KMS-11 (cell line): ENCODE measurements at regions not wholly inside any gene's neighbourhood (a gene's known extent, or its start where the extent isn't known, plus 50 kb on each side); places are given as distances from the start of the nearest gene placed in this dataset.

Experiments
- H2AFZ ChIP-seq: fragments of 200-600 bp; sonication (generic); 2 replicates; pipeline ENCODE4 v1.6.1; 2016; ENCODE audit warnings: antibody characterized with exemption, mixed run types, low read depth
- H3K27ac ChIP-seq: fragments of 200-600 bp; sonication (generic); 2 replicates; pipeline ENCODE4 v1.6.1; 2016; ENCODE audit warnings: mild to moderate bottlenecking, mixed run types
- H3K27me3 ChIP-seq: fragments of 200-600 bp; sonication (generic); 2 replicates; pipeline ENCODE4 v1.6.1; 2017; ENCODE audit warnings: mild to moderate bottlenecking, low read depth, mixed run types, moderate library complexity; ENCODE audit not compliant: insufficient read depth
- H3K36me3 ChIP-seq: fragments of 200-600 bp; sonication (generic); 2 replicates; pipeline ENCODE4 v1.6.1; 2017; ENCODE audit warnings: mild to moderate bottlenecking, mixed run types; ENCODE audit not compliant: insufficient read depth
- H3K4me1 ChIP-seq: fragments of 200-600 bp; sonication (generic); 2 replicates; pipeline ENCODE4 v1.6.1; 2016; ENCODE audit warnings: mild to moderate bottlenecking, low read depth, mixed run types; ENCODE audit not compliant: poor library complexity, severe bottlenecking
- H3K4me2 ChIP-seq: fragments of 200-600 bp; sonication (generic); 2 replicates; pipeline ENCODE4 v1.7.0; 2016; ENCODE audit warnings: mild to moderate bottlenecking, mixed run types
- H3K4me3 ChIP-seq: fragments of 200-600 bp; sonication (generic); IDR thresholded peaks from 2 replicates; pipeline ENCODE4 v1.6.1; 2017; ENCODE audit warnings: low read depth, low read length, mixed read lengths; ENCODE audit not compliant: insufficient read depth
- H3K79me2 ChIP-seq: fragments of 200-600 bp; sonication (generic); 2 replicates; pipeline ENCODE4 v1.6.1; 2016; ENCODE audit warnings: low read depth, mixed run types; ENCODE audit not compliant: insufficient read depth
- H3K9ac ChIP-seq: fragments of 200-600 bp; sonication (generic); 2 replicates; pipeline ENCODE4 v1.6.1; 2016; ENCODE audit warnings: mild to moderate bottlenecking, mixed run types
- H4K20me1 ChIP-seq: fragments of 200-600 bp; sonication (generic); 2 replicates; pipeline ENCODE4 v1.6.1; 2016; ENCODE audit warnings: mild to moderate bottlenecking, mixed run types; ENCODE audit not compliant: insufficient read depth
- TF ChIP-seq, protein P1 (sequence below): fragments of 200-600 bp; sonication (generic); conservative IDR thresholded peaks from 2 replicates; pipeline ENCODE4 v1.6.1; 2017; ENCODE audit warnings: low read depth, mild to moderate bottlenecking, antibody characterized with exemption, low read length, moderate library complexity, mixed read lengths

DNA sequence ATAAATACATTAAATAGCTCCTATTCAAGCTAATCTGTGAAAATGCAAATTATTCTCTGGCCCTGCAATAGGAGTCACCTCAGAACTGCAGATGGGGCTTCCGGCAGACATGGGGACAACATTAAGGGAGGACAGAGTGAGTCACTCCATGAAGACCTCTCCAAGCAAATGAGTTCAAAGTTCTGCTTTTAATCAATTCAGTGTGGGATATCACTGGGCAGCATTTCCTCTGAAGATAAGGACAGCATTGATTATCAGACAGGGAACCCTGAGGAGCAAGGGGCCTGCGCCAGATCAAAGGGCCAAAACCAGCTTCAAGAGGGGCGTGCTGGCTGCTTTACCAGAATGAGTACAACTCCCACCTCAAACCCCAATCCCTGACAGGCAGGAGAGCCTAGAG lies 356.9 kb upstream of the KLHL29 start:
- TF ChIP-seq, protein P1, sequence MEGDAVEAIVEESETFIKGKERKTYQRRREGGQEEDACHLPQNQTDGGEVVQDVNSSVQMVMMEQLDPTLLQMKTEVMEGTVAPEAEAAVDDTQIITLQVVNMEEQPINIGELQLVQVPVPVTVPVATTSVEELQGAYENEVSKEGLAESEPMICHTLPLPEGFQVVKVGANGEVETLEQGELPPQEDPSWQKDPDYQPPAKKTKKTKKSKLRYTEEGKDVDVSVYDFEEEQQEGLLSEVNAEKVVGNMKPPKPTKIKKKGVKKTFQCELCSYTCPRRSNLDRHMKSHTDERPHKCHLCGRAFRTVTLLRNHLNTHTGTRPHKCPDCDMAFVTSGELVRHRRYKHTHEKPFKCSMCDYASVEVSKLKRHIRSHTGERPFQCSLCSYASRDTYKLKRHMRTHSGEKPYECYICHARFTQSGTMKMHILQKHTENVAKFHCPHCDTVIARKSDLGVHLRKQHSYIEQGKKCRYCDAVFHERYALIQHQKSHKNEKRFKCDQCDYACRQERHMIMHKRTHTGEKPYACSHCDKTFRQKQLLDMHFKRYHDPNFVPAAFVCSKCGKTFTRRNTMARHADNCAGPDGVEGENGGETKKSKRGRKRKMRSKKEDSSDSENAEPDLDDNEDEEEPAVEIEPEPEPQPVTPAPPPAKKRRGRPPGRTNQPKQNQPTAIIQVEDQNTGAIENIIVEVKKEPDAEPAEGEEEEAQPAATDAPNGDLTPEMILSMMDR, result no peak
- no peak overlapping the region for H3K4me2 ChIP-seq

DNA sequence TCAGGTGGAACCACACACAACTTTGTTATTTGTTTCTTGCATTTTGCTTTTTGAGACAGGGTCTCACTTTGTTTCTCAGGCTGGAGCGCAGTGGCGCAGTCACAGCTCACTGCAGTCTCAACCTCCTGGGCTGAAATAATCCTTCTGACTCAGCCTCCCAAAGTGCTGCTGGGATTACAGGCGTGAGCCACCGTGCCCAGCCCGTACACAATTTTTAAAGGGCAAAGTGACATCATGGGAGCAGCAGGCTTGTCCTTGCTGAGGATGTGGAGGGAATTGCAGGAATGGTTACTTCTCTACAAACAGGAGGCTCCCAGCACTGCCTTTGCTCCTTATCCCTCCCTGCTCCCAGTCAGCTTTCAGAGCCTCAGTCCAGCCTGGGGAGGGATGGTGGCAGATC lies 355.9 kb upstream of the KLHL29 start:
- H4K20me1 ChIP-seq, result no peaks in the 10 kb centered on the region
- H2AFZ ChIP-seq, result no peak overlapping the region
- no peaks in the 10 kb centered on the region for H3K79me2 ChIP-seq
- no peaks in the 10 kb centered on the region for H3K4me1 ChIP-seq
- no peak overlapping the region for H3K4me3 ChIP-seq
- no peaks in the 10 kb centered on the region for H3K27me3 ChIP-seq
- no peak overlapping the region for H3K27ac ChIP-seq
- TF ChIP-seq, protein P1, result no peak
- H3K36me3 ChIP-seq, result no peaks in the 10 kb centered on the region
- H3K9ac ChIP-seq, result no peak overlapping the region
- no peak overlapping the region for H3K4me2 ChIP-seq

More for the DNA sequence above, 356.9 kb upstream of the KLHL29 start:
- Histone ChIP-seq H4K20me1 (no peaks in the 10 kb centered on the region), H3K36me3 (no peaks in the 10 kb centered on the region), H2AFZ (no peak overlapping the region), H3K4me1 (no peaks in the 10 kb centered on the region), H3K79me2 (no peaks in the 10 kb centered on the region), H3K27me3 (no peaks in the 10 kb centered on the region), H3K9ac (no peak overlapping the region), H3K27ac (no peak overlapping the region), H3K4me3 (no peak overlapping the region)

DNA sequence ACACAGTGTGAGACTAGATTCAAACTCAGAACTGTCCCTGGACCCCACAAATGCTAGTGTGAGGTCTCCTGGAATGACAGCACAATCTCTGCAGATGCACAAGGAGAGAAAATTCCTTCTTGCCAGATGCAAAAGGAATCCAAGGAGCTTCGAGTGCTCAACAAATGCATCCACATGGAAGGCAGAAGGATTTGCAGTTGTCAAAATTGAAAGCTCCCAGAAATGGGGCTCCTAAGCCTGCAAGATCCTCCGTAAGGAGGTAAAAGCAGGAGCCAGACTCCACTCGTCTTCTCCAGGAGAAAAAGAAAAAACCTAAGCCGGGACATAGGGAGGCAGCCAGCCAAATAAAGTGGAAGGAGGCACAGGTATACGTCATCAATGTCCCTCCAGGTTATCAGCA lies 355.0 kb upstream of the KLHL29 start:
- H3K4me2 ChIP-seq, result no peak overlapping the region
- H2AFZ ChIP-seq, result no peak overlapping the region
- no peak overlapping the region for H3K9ac ChIP-seq
- H3K4me3 ChIP-seq, result no peak overlapping the region
- no peaks in the 10 kb centered on the region for H3K4me1 ChIP-seq
- H3K79me2 ChIP-seq, result no peaks in the 10 kb centered on the region
- H3K36me3 ChIP-seq, result no peaks in the 10 kb centered on the region
- H3K27me3 ChIP-seq, result no peaks in the 10 kb centered on the region
- TF ChIP-seq, protein P1, result no peak
- no peaks in the 10 kb centered on the region for H4K20me1 ChIP-seq
- H3K27ac ChIP-seq, result no peak overlapping the region

DNA sequence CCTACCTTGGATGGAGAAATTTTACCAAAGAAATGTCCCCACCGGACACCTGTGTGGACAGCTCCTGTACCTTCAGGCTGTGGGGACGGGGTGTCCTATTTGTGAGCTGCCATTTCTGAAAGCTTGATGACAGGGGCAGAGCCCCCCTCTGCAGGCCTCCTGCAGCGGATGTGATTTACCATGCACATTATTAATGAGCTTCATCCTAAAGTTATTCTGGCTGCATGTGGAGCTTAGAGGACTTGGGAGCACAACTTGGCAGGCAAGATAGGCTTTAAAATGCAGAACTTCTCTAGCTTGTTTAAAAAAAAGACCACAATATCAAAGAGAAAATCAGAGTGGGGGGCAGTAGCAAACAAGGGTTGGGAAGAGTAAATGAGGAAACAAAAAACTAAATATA lies 350.0 kb upstream of the KLHL29 start:
- Histone ChIP-seq H3K4me3 (no peak overlapping the region), H3K4me1 (no peaks in the 10 kb centered on the region), H3K36me3 (no peaks in the 10 kb centered on the region), H4K20me1 (no peaks in the 10 kb centered on the region), H3K27me3 (no peaks in the 10 kb centered on the region), H3K9ac (no peak overlapping the region), H2AFZ (no peak overlapping the region), H3K79me2 (no peaks in the 10 kb centered on the region), H3K27ac (no peak overlapping the region), H3K4me2 (no peak overlapping the region)
- TF ChIP-seq, protein P1, result no peak

DNA sequence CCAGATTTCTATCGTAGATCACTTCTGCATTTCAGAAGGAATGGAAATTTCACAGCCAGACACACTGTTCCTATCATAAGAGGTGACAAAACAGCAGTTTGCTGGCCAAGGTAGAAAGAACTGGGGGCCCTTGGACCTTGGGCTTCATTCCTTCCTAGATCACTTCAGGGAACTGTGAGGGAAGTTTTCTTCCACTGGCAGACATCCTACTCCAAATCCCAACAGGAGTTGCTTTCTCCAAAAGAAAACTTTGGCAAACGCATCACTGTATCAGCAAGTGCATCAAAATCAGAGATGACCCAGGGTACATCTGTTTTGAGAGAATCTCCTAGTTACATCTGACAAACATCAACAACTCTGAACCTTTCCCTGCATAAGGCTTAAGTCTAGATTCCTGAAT lies 348.4 kb upstream of the KLHL29 start:
- H3K4me1 ChIP-seq, result no peaks in the 10 kb centered on the region
- no peaks in the 10 kb centered on the region for H3K36me3 ChIP-seq
- no peak overlapping the region for H2AFZ ChIP-seq
- H3K79me2 ChIP-seq, result no peaks in the 10 kb centered on the region
- no peaks in the 10 kb centered on the region for H4K20me1 ChIP-seq
- no peak overlapping the region for H3K4me3 ChIP-seq
- H3K27ac ChIP-seq, result no peak overlapping the region
- H3K4me2 ChIP-seq, result no peak overlapping the region
- no peaks in the 10 kb centered on the region for H3K27me3 ChIP-seq
- TF ChIP-seq, protein P1, result no peak
- no peak overlapping the region for H3K9ac ChIP-seq
